GM18907 (cell line): ENCODE measurements at regions not wholly inside any gene's neighbourhood (a gene's known extent, or its start where the extent isn't known, plus 50 kb on each side); places are given as distances from the start of the nearest gene placed in this dataset.

Source experiments
- ATAC-seq: cut with Tn5 transposase; IDR thresholded peaks from one replicate; pipeline ENCODE4 v1.9.1; 2021; ENCODE audit warnings: mild to moderate bottlenecking, moderate library complexity; ENCODE audit not compliant: unreplicated experiment

GRCh38 chr4:105092356-105092755, 54.3 kb upstream of the TET2 start:
- no peak for ATAC-seq

DNA sequence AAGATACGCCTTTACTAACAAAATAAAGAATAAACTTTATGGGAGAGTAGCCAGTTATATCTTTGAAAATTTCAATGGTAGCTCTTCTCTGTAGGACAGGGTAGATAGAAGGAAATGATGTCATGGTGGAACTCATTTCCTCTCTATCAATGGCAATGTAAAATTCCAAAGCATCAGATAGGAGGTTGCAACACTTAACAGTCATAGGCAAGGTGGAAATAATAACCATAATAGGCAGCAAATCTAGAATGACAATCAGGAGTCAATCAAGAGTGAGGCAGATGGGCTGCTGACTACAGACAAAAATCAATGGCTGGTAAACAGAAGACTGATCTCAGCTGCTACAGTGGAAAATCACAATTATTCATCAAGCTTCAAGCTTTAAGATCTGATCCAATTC, 53.9 kb upstream of the TET2 start:
- no peak for ATAC-seq

GRCh38 chr4:105093975-105094374, 52.7 kb upstream of the TET2 start:
- no peak for ATAC-seq
